ENCODE measurements at regions not wholly inside any gene's neighbourhood (a gene's known extent, or its start where the extent isn't known, plus 50 kb on each side); places are given as distances from the start of the nearest gene placed in this dataset.

- no peak for TF ChIP-seq POLR2A (IDR thresholded peaks at IDR 0.05)
- TF ChIP-seq CTCF (IDR thresholded peaks at IDR 0.05), result no peak
These were observed 244.5 kb upstream of the KCNMB2 start for GRCh38 chr3:178291574-178292370.

All from testis (tissue), 2 donors.